ENCODE measurements at regions not wholly inside any gene's neighbourhood (a gene's known extent, or its start where the extent isn't known, plus 50 kb on each side); places are given as distances from the start of the nearest gene placed in this dataset.

GRCh38 chr4:178427663-178428062, 985.4 kb upstream of the AGA start:
- Histone ChIP-seq H3K27me3 (ENCODE audit: insufficient read depth, poor library complexity, severe bottlenecking) (no peaks in the 10 kb centered on the region), H3K4me3 (replicated peaks; ENCODE audit: insufficient read depth, low read length) (no peak overlapping the region), H3K27ac (replicated peaks) (no peak overlapping the region)
- no peak for DNase-seq (ENCODE audit: low read depth in 1 of 2, low spot score in 1 of 2)
- no peak for TF ChIP-seq POLR2AphosphoS5 (IDR thresholded peaks at IDR 0.05; ENCODE audit: low read depth)
- TF ChIP-seq GABPA (IDR thresholded peaks at IDR 0.05; ENCODE audit: low read depth) = no peak

GRCh38 chr4:178448372-178449035, 1006.3 kb upstream of the AGA start:
- no peak for TF ChIP-seq GABPA (IDR thresholded peaks at IDR 0.05; ENCODE audit: low read depth)
- no peak for TF ChIP-seq CTCF (IDR thresholded peaks at IDR 0.05; ENCODE audit: insufficient read depth, low read length)
- TF ChIP-seq POLR2AphosphoS5 (IDR thresholded peaks at IDR 0.05; ENCODE audit: low read depth) = no peak
- no peak for TF ChIP-seq REST (IDR thresholded peaks at IDR 0.05; ENCODE audit: insufficient replicate concordance, low read depth)
- TF ChIP-seq SPI1 (IDR thresholded peaks at IDR 0.05; ENCODE audit: borderline replicate concordance, low read depth) = no peak
- no peak for DNase-seq (ENCODE audit: low read depth in 1 of 2, low spot score in 1 of 2)
- Histone ChIP-seq H3K4me3 (replicated peaks; ENCODE audit: insufficient read depth, low read length) (no peak overlapping the region), H3K27me3 (ENCODE audit: insufficient read depth, poor library complexity, severe bottlenecking) (no peaks in the 10 kb centered on the region), H3K27ac (replicated peaks) (no peak overlapping the region)

- no peak for TF ChIP-seq CTCF (IDR thresholded peaks at IDR 0.05; ENCODE audit: insufficient read depth, low read length)
- no peak for TF ChIP-seq REST (IDR thresholded peaks at IDR 0.05; ENCODE audit: insufficient replicate concordance, low read depth)
- no peak for TF ChIP-seq SPI1 (IDR thresholded peaks at IDR 0.05; ENCODE audit: borderline replicate concordance, low read depth)
- no peak for TF ChIP-seq GABPA (IDR thresholded peaks at IDR 0.05; ENCODE audit: low read depth)
- TF ChIP-seq POLR2AphosphoS5 (IDR thresholded peaks at IDR 0.05; ENCODE audit: low read depth) = no peak
- DNase-seq (ENCODE audit: low read depth in 1 of 2, low spot score in 1 of 2) = no peak
- Histone ChIP-seq H3K27ac (replicated peaks) (no peak overlapping the region), H3K27me3 (ENCODE audit: insufficient read depth, poor library complexity, severe bottlenecking) (no peaks in the 10 kb centered on the region), H3K4me3 (replicated peaks; ENCODE audit: insufficient read depth, low read length) (no peak overlapping the region)
Observed at GRCh38 chr4:178450614-178451013, 1008.4 kb upstream of the AGA start.

- no peaks in the 10 kb centered on the region for H3K27me3 ChIP-seq (ENCODE audit: insufficient read depth, poor library complexity, severe bottlenecking)
- H3K4me3 ChIP-seq (replicated peaks; ENCODE audit: insufficient read depth, low read length) = no peak overlapping the region
- no peak for DNase-seq (ENCODE audit: low read depth in 1 of 2, low spot score in 1 of 2)
- TF ChIP-seq REST (IDR thresholded peaks at IDR 0.05; ENCODE audit: insufficient replicate concordance, low read depth) (no peak), GABPA (IDR thresholded peaks at IDR 0.05; ENCODE audit: low read depth) (no peak), POLR2AphosphoS5 (IDR thresholded peaks at IDR 0.05; ENCODE audit: low read depth) (no peak), CTCF (IDR thresholded peaks at IDR 0.05; ENCODE audit: insufficient read depth, low read length) (no peak), SPI1 (IDR thresholded peaks at IDR 0.05; ENCODE audit: borderline replicate concordance, low read depth) (no peak)
- no peak overlapping the region for H3K27ac ChIP-seq (replicated peaks)
Observed at GRCh38 chr4:178453057-178453456, 1010.8 kb upstream of the AGA start.

All from HL-60 (cell line).